ENCODE measurements at regions not wholly inside any gene's neighbourhood (a gene's known extent, or its start where the extent isn't known, plus 50 kb on each side); places are given as distances from the start of the nearest gene placed in this dataset.

GRCh38 chr3:155029941-155030340, 50.2 kb upstream of the MME start:
- H4K20me1 ChIP-seq (ENCODE audit: insufficient read depth, low read length), result no peaks in the 10 kb centered on the region
- TF ChIP-seq EZH2phosphoT487 (IDR thresholded peaks at IDR 0.05; ENCODE audit: low read depth) (no peak), CTCF (IDR thresholded peaks at IDR 0.05; ENCODE audit: low read depth, low read length) (no peak)
- H3K36me3 ChIP-seq (replicated peaks; ENCODE audit: low read depth, low read length), result no peaks in the 10 kb centered on the region
- H3K9ac ChIP-seq (ENCODE audit: low read length), result no peak overlapping the region
- no peak overlapping the region for H3K4me2 ChIP-seq (ENCODE audit: low read length)
- H3K27me3 ChIP-seq (ENCODE audit: low read depth, low read length), result no peaks in the 10 kb centered on the region
- no peak overlapping the region for H3K4me3 ChIP-seq (ENCODE audit: low read length)
- H3K27ac ChIP-seq (ENCODE audit: low read length), result no peak overlapping the region
- H3K79me2 ChIP-seq (ENCODE audit: low read length), result no peaks in the 10 kb centered on the region
- H2AFZ ChIP-seq (ENCODE audit: low read depth, low read length), result no peak overlapping the region
- H3K4me1 ChIP-seq (ENCODE audit: low read length), result peaks cover 8% of the 10 kb centered on the region
- 0 out of 2 replicates have a peak, but pooled peaks cover 6% of the 10 kb centered on the region for H3K9me3 ChIP-seq (ENCODE audit: insufficient read depth, low read length)

- TF ChIP-seq CTCF (IDR thresholded peaks at IDR 0.05; ENCODE audit: low read depth, low read length), result no peak
- no peak for TF ChIP-seq EZH2phosphoT487 (IDR thresholded peaks at IDR 0.05; ENCODE audit: low read depth)
- Histone ChIP-seq H3K79me2 (ENCODE audit: low read length) (no peaks in the 10 kb centered on the region), H3K4me3 (ENCODE audit: low read length) (no peak overlapping the region), H2AFZ (ENCODE audit: low read depth, low read length) (no peak overlapping the region), H4K20me1 (ENCODE audit: insufficient read depth, low read length) (no peaks in the 10 kb centered on the region), H3K9me3 (ENCODE audit: insufficient read depth, low read length) (0 out of 2 replicates have a peak, but pooled peaks cover 6% of the 10 kb centered on the region), H3K27me3 (ENCODE audit: low read depth, low read length) (no peaks in the 10 kb centered on the region), H3K36me3 (replicated peaks; ENCODE audit: low read depth, low read length) (no peaks in the 10 kb centered on the region), H3K4me1 (ENCODE audit: low read length) (no peaks in the 10 kb centered on the region), H3K9ac (ENCODE audit: low read length) (no peak overlapping the region), H3K27ac (ENCODE audit: low read length) (no peak overlapping the region), H3K4me2 (ENCODE audit: low read length) (no peak overlapping the region)
Measured at GRCh38 chr3:155026999-155027591, 53.0 kb upstream of the MME start.

GRCh38 chr3:155024006-155024638, 56.0 kb upstream of the MME start:
- TF ChIP-seq EZH2phosphoT487 (IDR thresholded peaks at IDR 0.05; ENCODE audit: low read depth) (no peak), CTCF (IDR thresholded peaks at IDR 0.05; ENCODE audit: low read depth, low read length) (no peak)
- Histone ChIP-seq H3K4me1 (ENCODE audit: low read length) (no peaks in the 10 kb centered on the region), H2AFZ (ENCODE audit: low read depth, low read length) (no peak overlapping the region), H3K27ac (ENCODE audit: low read length) (no peak overlapping the region), H3K79me2 (ENCODE audit: low read length) (no peaks in the 10 kb centered on the region), H3K9me3 (ENCODE audit: insufficient read depth, low read length) (no peaks in the 10 kb centered on the region), H3K36me3 (replicated peaks; ENCODE audit: low read depth, low read length) (no peaks in the 10 kb centered on the region), H3K4me2 (ENCODE audit: low read length) (no peak overlapping the region), H4K20me1 (ENCODE audit: insufficient read depth, low read length) (no peaks in the 10 kb centered on the region), H3K27me3 (ENCODE audit: low read depth, low read length) (no peaks in the 10 kb centered on the region), H3K4me3 (ENCODE audit: low read length) (no peak overlapping the region), H3K9ac (ENCODE audit: low read length) (no peak overlapping the region)

GRCh38 chr3:155022896-155023295, 57.2 kb upstream of the MME start:
- H3K27ac ChIP-seq (ENCODE audit: low read length), result no peak overlapping the region
- H3K36me3 ChIP-seq (replicated peaks; ENCODE audit: low read depth, low read length), result no peaks in the 10 kb centered on the region
- H3K9ac ChIP-seq (ENCODE audit: low read length), result no peak overlapping the region
- H2AFZ ChIP-seq (ENCODE audit: low read depth, low read length), result no peak overlapping the region
- no peaks in the 10 kb centered on the region for H3K27me3 ChIP-seq (ENCODE audit: low read depth, low read length)
- TF ChIP-seq CTCF (IDR thresholded peaks at IDR 0.05; ENCODE audit: low read depth, low read length) (no peak), EZH2phosphoT487 (IDR thresholded peaks at IDR 0.05; ENCODE audit: low read depth) (no peak)
- H3K79me2 ChIP-seq (ENCODE audit: low read length), result no peaks in the 10 kb centered on the region
- no peaks in the 10 kb centered on the region for H4K20me1 ChIP-seq (ENCODE audit: insufficient read depth, low read length)
- no peak overlapping the region for H3K4me2 ChIP-seq (ENCODE audit: low read length)
- H3K4me1 ChIP-seq (ENCODE audit: low read length), result no peaks in the 10 kb centered on the region
- H3K4me3 ChIP-seq (ENCODE audit: low read length), result no peak overlapping the region
- no peaks in the 10 kb centered on the region for H3K9me3 ChIP-seq (ENCODE audit: insufficient read depth, low read length)
